Activated CD8-positive, alpha-beta memory T cell treated with anti-CD3 and anti-CD28 coated beads, Interleukin-2, amount 50 U/mL, for 4 hours (primary cell): ENCODE measurements at regions not wholly inside any gene's neighbourhood (a gene's known extent, or its start where the extent isn't known, plus 50 kb on each side); places are given as distances from the start of the nearest gene placed in this dataset.

Experiments
- DNase-seq: peaks from one replicate; pipeline ENCODE4 v3.0.0-alpha.2; 2020

- DNase-seq = no peak
Observed at GRCh38 chr2:217149087-217149660, 289.3 kb upstream of the TNP1 start.

GRCh38 chr2:217147818-217148217, 288.0 kb upstream of the TNP1 start:
- DNase-seq = no peak

- DNase-seq = no peak
Observed at GRCh38 chr2:217146956-217147355, 287.1 kb upstream of the TNP1 start.

- DNase-seq = no peak
Observed at GRCh38 chr2:217142649-217143266, 282.9 kb upstream of the TNP1 start.

GRCh38 chr2:217138284-217138683, 278.4 kb upstream of the TNP1 start:
- no peak for DNase-seq

GRCh38 chr2:217127744-217128143, 267.9 kb upstream of the TNP1 start:
- no peak for DNase-seq

- DNase-seq = no peak
Observed at GRCh38 chr2:217125014-217125413, 265.1 kb upstream of the TNP1 start.

- DNase-seq = no peak
Observed at GRCh38 chr2:217124050-217124449, 264.2 kb upstream of the TNP1 start.

GRCh38 chr2:217121565-217121964, 261.7 kb upstream of the TNP1 start:
- DNase-seq = no peak

GRCh38 chr2:217120429-217120828, 260.6 kb upstream of the TNP1 start:
- DNase-seq = no peak

GRCh38 chr2:217118559-217119284, 258.9 kb upstream of the TNP1 start:
- DNase-seq = no peak

GRCh38 chr2:217117523-217117922, 257.7 kb upstream of the TNP1 start:
- no peak for DNase-seq

GRCh38 chr2:217116610-217117009, 256.7 kb upstream of the TNP1 start:
- DNase-seq = no peak

- no peak for DNase-seq
Observed at GRCh38 chr2:217114117-217114516, 254.3 kb upstream of the TNP1 start.

- no peak for DNase-seq
Observed at GRCh38 chr2:217113491-217113890, 253.6 kb upstream of the TNP1 start.

- DNase-seq = no peak
Observed at GRCh38 chr2:217110550-217110949, 250.7 kb upstream of the TNP1 start.

GRCh38 chr2:217108575-217109027, 248.7 kb upstream of the TNP1 start:
- DNase-seq = no peak

- DNase-seq = no peak
Observed at GRCh38 chr2:217108086-217108485, 248.2 kb upstream of the TNP1 start.

- DNase-seq = no peak
Observed at GRCh38 chr2:217107480-217107879, 247.6 kb upstream of the TNP1 start.

GRCh38 chr2:217106650-217107014, 246.8 kb upstream of the TNP1 start:
- DNase-seq = no peak

- no peak for DNase-seq
Observed at GRCh38 chr2:217105733-217106649, 246.1 kb upstream of the TNP1 start.

- no peak for DNase-seq
Observed at GRCh38 chr2:217103752-217104545, 244.1 kb upstream of the TNP1 start.
